ELF-1 (cell line): ENCODE measurements at regions not wholly inside any gene's neighbourhood (a gene's known extent, or its start where the extent isn't known, plus 50 kb on each side); places are given as distances from the start of the nearest gene placed in this dataset.

Source experiments
- DNase-seq: peaks from one replicate; pipeline ENCODE4 v3.0.0-alpha.2; 2016; ENCODE audit warnings: low read depth, low spot score

GRCh38 chr2:37865640-37866039, 59.4 kb upstream of the RMDN2 start:
- DNase-seq: no peak

DNA sequence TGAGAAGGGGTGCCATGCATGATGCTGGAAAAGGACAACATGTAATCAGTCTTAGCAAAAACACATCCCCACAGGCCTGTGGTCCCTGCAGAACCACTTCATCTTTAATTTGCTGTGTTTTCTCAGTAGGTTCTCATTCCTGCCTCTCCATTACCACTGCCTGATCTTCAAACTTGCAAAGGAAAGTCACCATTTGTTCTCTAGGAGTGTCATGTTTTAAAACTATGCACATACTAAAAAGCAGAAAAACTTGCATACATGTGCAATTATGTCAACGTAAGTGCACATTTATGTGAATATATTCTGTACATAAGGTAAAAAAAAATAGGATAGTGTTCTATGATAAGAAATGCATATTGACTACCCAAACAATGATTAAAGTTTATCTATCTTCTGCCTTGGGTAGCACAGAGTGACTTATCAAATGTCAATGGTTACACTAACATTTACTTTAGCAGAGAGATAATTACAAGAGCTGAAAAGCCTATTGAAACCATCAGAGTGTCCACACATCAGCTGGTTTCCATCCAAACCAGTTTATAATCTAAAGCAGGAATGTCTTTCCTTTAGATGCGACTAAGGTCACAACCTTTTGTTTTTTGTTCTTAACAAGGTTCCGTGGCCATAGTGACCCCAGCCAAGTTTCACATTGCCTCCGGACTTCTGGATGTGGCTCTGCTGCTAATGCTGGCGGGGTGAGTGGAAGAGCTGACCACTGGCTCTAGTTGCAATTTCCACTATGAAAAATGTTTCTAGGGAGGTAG, 58.7 kb upstream of the RMDN2 start:
- no peak for DNase-seq

GRCh38 chr2:37867166-37867565, 57.9 kb upstream of the RMDN2 start:
- no peak for DNase-seq

DNA sequence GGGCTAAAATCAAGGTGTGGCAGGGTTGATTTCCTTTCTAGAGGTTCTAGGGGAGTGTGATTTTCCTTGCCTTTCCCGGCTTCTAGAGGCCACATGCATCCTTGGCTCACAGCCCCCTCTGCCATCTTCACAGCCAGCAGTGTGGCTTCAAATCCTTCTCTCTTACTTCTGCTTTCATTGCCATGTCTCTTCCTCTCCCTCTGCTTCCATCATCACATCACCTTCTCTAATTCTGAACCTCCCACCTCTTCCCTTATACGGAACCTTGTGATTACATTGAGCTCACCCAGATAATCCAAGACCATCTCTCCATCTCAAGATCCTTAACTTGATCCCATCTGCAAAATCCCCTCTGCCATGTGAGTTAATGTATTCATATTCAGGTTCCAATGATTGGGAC, 56.2 kb upstream of the RMDN2 start:
- no peak for DNase-seq

DNA sequence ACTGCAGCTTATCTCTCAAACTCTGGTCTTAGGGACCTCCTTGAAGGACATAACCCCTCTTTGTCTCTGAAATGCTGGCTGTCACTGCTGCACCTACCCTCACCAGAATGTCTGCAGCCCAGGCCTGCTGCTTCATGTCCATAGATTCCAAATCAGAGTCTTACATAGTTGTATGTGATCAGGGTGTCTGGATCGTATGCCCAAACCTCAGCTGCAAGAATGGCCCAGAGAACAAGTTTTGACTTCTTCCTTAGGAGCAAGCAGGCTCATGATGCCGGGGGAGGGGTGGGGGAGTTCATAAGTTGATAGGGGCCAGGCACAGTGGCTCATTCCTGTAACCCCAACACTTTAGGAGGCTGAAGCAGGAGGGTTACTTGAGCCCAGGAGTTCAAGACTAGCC, 55.8 kb upstream of the RMDN2 start:
- DNase-seq: no peak

GRCh38 chr2:37869771-37870170, 55.3 kb upstream of the RMDN2 start:
- DNase-seq: no peak

DNA sequence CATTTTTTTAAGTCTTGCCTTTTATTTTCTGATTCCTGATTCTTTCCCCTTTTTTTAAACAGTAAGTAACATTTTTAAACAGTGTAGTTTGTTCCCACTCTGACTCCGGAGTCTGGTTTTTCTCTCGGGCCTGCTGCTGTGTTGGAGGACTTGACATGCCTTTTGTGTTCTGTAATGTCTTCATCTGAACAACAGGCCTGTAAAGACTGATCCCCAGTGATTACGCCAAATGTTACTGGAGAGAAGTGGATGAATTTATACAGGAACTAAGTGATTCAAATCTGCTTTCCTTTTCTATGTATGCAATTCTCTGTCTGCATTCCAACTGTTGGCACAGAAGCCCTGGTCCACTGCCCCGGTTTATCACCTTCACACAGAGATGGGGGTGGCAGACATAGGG, 54.3 kb upstream of the RMDN2 start:
- DNase-seq: no peak

GRCh38 chr2:37871456-37872191, 53.5 kb upstream of the RMDN2 start:
- no peak for DNase-seq

GRCh38 chr2:37872192-37872750, 52.8 kb upstream of the RMDN2 start:
- DNase-seq: no peak

GRCh38 chr2:37873229-37873628, 51.9 kb upstream of the RMDN2 start:
- DNase-seq: no peak

- DNase-seq: no peak
Observed at GRCh38 chr2:37873749-37874330, 51.2 kb upstream of the RMDN2 start.

DNA sequence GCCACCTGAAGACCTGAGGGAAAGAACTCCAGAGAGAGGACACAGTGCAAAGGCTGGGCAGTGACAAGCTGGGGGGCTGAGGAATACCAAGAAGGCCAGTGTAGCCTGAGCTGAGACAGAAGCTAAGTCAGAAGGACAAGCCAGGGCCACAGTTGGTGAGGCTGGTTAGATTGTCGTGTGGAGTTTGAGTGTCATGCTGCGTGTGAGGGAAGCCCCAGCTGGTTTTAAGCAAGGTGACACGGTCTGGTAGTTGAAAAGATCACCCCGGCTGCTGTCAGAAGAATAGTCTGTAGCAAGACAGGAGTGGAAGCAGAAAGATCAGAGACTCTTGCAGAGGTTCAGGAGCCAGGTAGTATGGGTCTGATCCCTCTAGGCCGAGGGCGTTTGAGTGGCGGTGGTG, 50.6 kb upstream of the RMDN2 start:
- DNase-seq: no peak
